ENCODE measurements at regions not wholly inside any gene's neighbourhood (a gene's known extent, or its start where the extent isn't known, plus 50 kb on each side); places are given as distances from the start of the nearest gene placed in this dataset.

DNA sequence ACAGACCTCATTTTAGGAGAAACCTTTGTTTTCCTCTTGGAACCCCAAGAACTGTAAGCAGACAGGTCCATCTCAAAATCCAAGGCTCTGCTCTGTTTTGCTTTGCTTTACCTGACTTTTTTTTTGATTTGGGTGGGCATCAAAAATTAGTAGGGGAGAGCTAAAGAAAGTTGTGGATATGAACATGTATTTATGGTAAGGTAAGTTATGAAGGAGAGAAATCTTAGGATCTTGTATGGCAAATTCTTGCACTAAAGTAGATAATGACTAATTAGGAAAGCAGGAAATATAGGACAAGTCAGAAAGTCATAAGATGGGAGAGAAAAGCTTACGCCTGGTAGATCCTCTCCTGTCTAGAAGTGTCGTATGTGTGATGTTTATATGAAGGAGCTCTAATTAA is 116.1 kb upstream of the VPREB1 start:
- TF ChIP-seq, protein P1, sequence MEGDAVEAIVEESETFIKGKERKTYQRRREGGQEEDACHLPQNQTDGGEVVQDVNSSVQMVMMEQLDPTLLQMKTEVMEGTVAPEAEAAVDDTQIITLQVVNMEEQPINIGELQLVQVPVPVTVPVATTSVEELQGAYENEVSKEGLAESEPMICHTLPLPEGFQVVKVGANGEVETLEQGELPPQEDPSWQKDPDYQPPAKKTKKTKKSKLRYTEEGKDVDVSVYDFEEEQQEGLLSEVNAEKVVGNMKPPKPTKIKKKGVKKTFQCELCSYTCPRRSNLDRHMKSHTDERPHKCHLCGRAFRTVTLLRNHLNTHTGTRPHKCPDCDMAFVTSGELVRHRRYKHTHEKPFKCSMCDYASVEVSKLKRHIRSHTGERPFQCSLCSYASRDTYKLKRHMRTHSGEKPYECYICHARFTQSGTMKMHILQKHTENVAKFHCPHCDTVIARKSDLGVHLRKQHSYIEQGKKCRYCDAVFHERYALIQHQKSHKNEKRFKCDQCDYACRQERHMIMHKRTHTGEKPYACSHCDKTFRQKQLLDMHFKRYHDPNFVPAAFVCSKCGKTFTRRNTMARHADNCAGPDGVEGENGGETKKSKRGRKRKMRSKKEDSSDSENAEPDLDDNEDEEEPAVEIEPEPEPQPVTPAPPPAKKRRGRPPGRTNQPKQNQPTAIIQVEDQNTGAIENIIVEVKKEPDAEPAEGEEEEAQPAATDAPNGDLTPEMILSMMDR (IDR thresholded peaks at IDR 0.05 in 2 of 3, conservative IDR thresholded peaks at IDR 0.05 in 1 of 3; ENCODE audit: borderline replicate concordance in 1 of 3, insufficient read depth in 1 of 3, low read depth in 2 of 3, low read length in 2 of 3), result no peak
- TF ChIP-seq ZFX (IDR thresholded peaks at IDR 0.05), result no peak
- TF ChIP-seq, protein P2, sequence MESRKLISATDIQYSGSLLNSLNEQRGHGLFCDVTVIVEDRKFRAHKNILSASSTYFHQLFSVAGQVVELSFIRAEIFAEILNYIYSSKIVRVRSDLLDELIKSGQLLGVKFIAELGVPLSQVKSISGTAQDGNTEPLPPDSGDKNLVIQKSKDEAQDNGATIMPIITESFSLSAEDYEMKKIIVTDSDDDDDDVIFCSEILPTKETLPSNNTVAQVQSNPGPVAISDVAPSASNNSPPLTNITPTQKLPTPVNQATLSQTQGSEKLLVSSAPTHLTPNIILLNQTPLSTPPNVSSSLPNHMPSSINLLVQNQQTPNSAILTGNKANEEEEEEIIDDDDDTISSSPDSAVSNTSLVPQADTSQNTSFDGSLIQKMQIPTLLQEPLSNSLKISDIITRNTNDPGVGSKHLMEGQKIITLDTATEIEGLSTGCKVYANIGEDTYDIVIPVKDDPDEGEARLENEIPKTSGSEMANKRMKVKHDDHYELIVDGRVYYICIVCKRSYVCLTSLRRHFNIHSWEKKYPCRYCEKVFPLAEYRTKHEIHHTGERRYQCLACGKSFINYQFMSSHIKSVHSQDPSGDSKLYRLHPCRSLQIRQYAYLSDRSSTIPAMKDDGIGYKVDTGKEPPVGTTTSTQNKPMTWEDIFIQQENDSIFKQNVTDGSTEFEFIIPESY (IDR thresholded peaks at IDR 0.05; ENCODE audit: extremely low read depth, insufficient replicate concordance, low read length), result no peak
- TF ChIP-seq SRF (IDR thresholded peaks at IDR 0.05; ENCODE audit: low read depth), result no peak
- TF ChIP-seq, protein P3, sequence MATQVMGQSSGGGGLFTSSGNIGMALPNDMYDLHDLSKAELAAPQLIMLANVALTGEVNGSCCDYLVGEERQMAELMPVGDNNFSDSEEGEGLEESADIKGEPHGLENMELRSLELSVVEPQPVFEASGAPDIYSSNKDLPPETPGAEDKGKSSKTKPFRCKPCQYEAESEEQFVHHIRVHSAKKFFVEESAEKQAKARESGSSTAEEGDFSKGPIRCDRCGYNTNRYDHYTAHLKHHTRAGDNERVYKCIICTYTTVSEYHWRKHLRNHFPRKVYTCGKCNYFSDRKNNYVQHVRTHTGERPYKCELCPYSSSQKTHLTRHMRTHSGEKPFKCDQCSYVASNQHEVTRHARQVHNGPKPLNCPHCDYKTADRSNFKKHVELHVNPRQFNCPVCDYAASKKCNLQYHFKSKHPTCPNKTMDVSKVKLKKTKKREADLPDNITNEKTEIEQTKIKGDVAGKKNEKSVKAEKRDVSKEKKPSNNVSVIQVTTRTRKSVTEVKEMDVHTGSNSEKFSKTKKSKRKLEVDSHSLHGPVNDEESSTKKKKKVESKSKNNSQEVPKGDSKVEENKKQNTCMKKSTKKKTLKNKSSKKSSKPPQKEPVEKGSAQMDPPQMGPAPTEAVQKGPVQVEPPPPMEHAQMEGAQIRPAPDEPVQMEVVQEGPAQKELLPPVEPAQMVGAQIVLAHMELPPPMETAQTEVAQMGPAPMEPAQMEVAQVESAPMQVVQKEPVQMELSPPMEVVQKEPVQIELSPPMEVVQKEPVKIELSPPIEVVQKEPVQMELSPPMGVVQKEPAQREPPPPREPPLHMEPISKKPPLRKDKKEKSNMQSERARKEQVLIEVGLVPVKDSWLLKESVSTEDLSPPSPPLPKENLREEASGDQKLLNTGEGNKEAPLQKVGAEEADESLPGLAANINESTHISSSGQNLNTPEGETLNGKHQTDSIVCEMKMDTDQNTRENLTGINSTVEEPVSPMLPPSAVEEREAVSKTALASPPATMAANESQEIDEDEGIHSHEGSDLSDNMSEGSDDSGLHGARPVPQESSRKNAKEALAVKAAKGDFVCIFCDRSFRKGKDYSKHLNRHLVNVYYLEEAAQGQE (IDR thresholded peaks at IDR 0.05; ENCODE audit: low read depth), result no peak
- TF ChIP-seq POLR2A (IDR thresholded peaks at IDR 0.05; ENCODE audit: borderline replicate concordance, extremely low read depth, insufficient read depth, insufficient read length), result no peak
- no peak for TF ChIP-seq CEBPB (IDR thresholded peaks at IDR 0.05; ENCODE audit: low read depth)
- TF ChIP-seq SP1 (IDR thresholded peaks at IDR 0.05; ENCODE audit: low read depth), result no peak
- no peak for TF ChIP-seq EZH2 (IDR thresholded peaks at IDR 0.05)
- TF ChIP-seq, protein P4, sequence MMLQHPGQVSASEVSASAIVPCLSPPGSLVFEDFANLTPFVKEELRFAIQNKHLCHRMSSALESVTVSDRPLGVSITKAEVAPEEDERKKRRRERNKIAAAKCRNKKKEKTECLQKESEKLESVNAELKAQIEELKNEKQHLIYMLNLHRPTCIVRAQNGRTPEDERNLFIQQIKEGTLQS (IDR thresholded peaks at IDR 0.05), result no peak
- no peak for TF ChIP-seq RAD21 (IDR thresholded peaks at IDR 0.05; ENCODE audit: low read depth)
- TF ChIP-seq POLR2AphosphoS5 (IDR thresholded peaks at IDR 0.05; ENCODE audit: low read depth, low read length), result no peak
